Sciatic nerve (tissue), 2 donors: ENCODE measurements at regions not wholly inside any gene's neighbourhood (a gene's known extent, or its start where the extent isn't known, plus 50 kb on each side); places are given as distances from the start of the nearest gene placed in this dataset.

Experiments used
- ATAC-seq: fragments of 200-7000 bp; cut with Tn5 transposase; one replicate; pipeline ENCODE4 v1.9.1; 2020; ENCODE audit warnings: mild to moderate bottlenecking, moderate library complexity
- DNase-seq: peaks from one replicate; pipeline ENCODE4 v3.0.0-alpha.2; 2020; ENCODE audit warnings: low spot score
- intact Hi-C: fragments of 100-400 bp; cut with DNase I; formaldehyde crosslinking; loops from one replicate; pipeline ENCODE4 v1.14.2; 2022
- donor health status: DM: no; HTN: no; CAD: no.
- donor health status: DM: no; HTN: no; CAD: no.

- no peak for ATAC-seq
- intact Hi-C loops = no loop called here
- no peak for DNase-seq
Measured at GRCh38 chr9:107154766-107155165, 128.3 kb upstream of the RAD23B start.

- ATAC-seq (no peak), DNase-seq (no peak)
- intact Hi-C loops = no loop called here
Measured at GRCh38 chr9:107155244-107155817, 127.7 kb upstream of the RAD23B start.

DNA sequence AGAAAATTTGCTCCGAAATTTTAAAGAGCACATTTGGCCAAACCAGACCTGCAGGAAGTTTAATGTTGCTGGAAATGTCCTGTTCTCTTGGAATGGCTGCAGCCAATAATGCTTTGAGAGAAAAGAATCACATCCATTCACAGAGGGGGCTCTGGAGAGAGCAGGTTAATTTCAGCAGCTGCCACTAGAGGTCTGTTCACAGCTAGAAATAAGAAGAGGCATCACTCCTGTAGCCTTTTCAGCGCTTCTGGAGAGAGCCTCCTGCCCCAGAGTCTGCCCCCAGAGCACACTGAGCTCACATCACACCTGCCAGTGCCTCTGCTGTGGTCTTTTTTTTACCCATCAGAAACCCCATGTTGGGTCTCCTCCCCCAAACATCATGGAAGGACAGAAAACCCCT lies 124.8 kb upstream of the RAD23B start:
- ATAC-seq = no peak
- DNase-seq = no peak
- intact Hi-C loops = no loop called here

- DNase-seq (no peak), ATAC-seq (no peak)
- intact Hi-C loops = no loop called here
Measured at GRCh38 chr9:107161338-107161737, 121.7 kb upstream of the RAD23B start.

GRCh38 chr9:107163370-107163769 lies 119.7 kb upstream of the RAD23B start:
- ATAC-seq (no peak), DNase-seq (no peak)
- intact Hi-C loops = no loop called here

DNA sequence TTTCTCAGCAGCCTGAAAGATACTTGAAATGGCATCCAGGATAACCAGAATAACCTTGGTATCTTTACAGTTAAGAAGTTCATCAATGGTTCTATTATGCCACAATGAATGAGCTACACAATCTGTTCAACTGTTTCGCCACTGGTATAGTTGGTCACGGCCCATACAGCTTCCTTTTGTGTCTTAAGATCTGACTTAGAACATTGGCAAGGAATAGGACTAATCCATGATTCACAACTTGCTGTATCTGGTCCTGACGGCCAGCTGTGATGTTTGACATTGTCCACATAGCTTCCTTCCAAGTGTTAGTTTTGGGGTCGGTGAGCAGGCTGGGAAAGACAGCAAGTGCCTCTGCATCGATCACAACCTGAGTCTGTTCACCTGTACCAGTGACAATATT lies 113.3 kb upstream of the RAD23B start:
- no peak for ATAC-seq
- intact Hi-C loops = no loop called here
- no peak for DNase-seq

GRCh38 chr9:107170801-107171200 lies 112.3 kb upstream of the RAD23B start:
- DNase-seq (no peak), ATAC-seq (no peak)
- intact Hi-C loops = no loop called here

GRCh38 chr9:107172160-107172978 lies 110.7 kb upstream of the RAD23B start:
- ATAC-seq (peak; percentile 87), DNase-seq (peak; percentile 87)
- intact Hi-C loops = no loop called here

- intact Hi-C loops = no loop called here
- no peak for ATAC-seq
- DNase-seq = no peak
Measured at GRCh38 chr9:107172979-107173347, 110.1 kb upstream of the RAD23B start.

DNA sequence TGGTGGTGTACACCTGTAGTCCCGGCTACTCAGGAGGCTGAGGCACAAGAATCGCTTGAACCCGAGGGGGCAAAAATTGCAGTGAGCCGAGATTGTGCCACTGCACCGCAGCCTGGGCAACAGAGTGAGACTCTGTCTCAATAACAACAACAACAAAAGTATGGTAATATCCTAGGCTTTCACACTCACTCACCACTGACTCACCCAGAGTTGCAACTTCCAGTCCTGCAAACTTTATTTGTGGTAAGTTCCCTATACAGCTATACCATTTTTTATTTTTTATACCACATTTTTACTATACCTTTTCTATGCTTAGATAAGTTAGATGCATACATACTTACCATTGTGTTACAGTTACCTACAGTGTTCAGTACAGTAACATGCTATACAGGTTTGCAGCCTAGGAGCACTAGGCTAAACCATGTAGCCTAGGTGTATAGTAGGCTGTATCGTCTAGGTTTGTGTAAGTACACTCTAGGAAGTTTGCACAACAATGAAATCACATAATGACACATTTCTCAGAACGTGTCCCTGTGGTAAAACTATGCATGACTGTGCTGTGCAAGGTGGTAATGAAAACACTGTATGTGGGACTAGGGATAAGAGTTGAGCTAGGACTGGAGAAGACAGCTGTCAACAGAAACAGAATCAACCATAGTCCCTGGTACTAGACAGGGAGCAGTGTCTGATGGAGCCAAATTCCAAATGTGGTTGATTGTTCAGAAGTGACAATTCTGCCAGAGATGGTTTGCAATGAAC lies 109.5 kb upstream of the RAD23B start:
- DNase-seq (no peak), ATAC-seq (no peak)
- intact Hi-C loops = no loop called here

- ATAC-seq (no peak), DNase-seq (no peak)
- intact Hi-C loops = no loop called here
Measured at GRCh38 chr9:107174441-107174840, 108.6 kb upstream of the RAD23B start.

GRCh38 chr9:107175041-107175440 lies 108.0 kb upstream of the RAD23B start:
- intact Hi-C loops = no loop called here
- ATAC-seq = no peak
- no peak for DNase-seq

- no peak for ATAC-seq
- intact Hi-C loops = no loop called here
- DNase-seq = no peak
Measured at GRCh38 chr9:107175816-107176435, 107.2 kb upstream of the RAD23B start.

GRCh38 chr9:107176436-107177151 lies 106.5 kb upstream of the RAD23B start:
- ATAC-seq (peak; percentile 65), DNase-seq (no peak)
- intact Hi-C loops = no loop called here

DNA sequence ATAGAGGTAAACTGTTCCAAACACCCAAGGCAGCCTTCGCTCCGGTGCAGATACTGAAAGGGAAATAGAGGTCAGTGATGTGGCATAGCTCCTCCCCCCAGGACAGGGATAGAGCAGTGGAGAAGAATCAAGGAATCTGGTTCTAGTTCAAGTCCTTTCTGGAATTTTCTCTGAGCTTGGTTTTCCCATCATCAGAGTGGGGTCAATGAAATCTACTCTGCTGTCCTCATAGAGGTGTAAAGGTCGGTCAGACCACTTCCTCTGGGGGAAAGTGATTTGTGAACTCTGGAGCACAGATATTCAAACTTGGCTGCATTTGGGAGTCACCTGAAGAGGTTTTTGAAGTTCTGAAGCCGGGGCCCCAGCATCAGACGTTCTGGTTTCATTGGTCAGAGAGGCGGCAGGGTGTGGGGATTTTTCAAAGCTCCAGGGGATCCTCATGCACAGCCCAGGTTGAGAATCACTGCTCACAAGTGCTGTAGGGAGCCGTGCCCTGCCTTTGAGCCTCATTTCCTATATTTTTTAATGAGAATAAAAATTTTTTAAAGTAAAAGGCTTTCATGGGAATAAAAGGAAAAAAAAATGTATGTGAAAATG lies 105.7 kb upstream of the RAD23B start:
- ATAC-seq (no peak), DNase-seq (no peak)
- intact Hi-C loops = no loop called here

DNA sequence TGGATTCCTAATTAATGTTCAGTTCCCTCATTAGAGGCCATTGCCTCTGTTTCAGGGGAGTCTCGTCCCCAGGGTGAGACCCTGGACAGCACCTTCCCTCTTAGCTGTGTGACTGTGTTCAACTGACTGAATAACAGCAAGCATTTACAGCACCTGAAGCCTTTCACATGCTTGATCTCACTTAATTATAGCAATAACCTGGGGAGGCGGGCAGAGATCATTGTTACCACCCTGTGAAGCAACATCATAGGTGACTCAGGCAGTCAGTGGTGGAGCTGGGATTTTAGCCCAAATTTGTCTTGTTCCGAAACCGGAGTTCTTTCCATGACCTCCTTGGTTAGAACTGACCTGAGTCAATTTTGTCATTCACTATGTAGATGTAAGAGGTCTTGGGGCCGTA lies 105.2 kb upstream of the RAD23B start:
- ATAC-seq = no peak
- intact Hi-C loops = no loop called here
- no peak for DNase-seq

GRCh38 chr9:107178293-107178692 lies 104.8 kb upstream of the RAD23B start:
- no peak for DNase-seq
- no peak for ATAC-seq
- intact Hi-C loops = no loop called here

GRCh38 chr9:107180206-107180605 lies 102.9 kb upstream of the RAD23B start:
- DNase-seq (no peak), ATAC-seq (no peak)
- intact Hi-C loops = no loop called here

DNA sequence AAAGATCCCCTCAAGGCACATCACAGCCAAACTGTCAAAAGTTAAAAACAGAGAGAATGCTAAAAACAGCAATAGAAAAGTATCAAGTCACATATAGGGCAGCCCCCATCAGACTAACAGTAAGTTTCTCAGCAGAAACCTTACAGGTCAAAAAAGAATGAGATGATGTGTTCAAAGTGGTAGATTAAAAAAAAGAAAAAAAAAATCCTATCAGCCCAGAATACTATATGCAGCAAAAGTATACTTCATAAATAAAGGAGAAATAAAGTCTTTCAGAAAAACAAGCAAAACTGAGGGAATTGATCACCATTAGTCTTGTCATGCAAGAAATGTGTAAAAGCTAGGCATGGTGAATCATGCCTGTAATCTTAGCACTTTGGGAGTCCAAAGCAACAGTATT lies 99.9 kb upstream of the RAD23B start:
- intact Hi-C loops = no loop called here
- DNase-seq = no peak

More for the DNA sequence above, 99.9 kb upstream of the RAD23B start:
- ATAC-seq = no peak
